Skin epidermis (tissue), 12 donors: ENCODE measurements at regions not wholly inside any gene's neighbourhood (a gene's known extent, or its start where the extent isn't known, plus 50 kb on each side); places are given as distances from the start of the nearest gene placed in this dataset.

Source experiments
- H3K27ac ChIP-seq, 21 experiments: fragments of 200-600 bp; sonication (generic) in 11 of 21; one replicate each; pipeline ENCODE4 v1.5.0; 2020; ENCODE audit warnings: mild to moderate bottlenecking in 3 of 21, inconsistent platforms in 2 of 21, moderate library complexity in 2 of 21
- H3K4me3 ChIP-seq, 7 experiments: fragments of 200-600 bp; sonication (generic) in 2 of 7; one replicate each; pipeline ENCODE4 v1.5.0; 2020; ENCODE audit warnings: inconsistent platforms in 2 of 7, mild to moderate bottlenecking in 2 of 7, moderate library complexity in 1 of 7

GRCh38 chr12:46507766-46508165, 135.2 kb upstream of the SLC38A2 start:
- H3K27ac ChIP-seq: no peak overlapping the region
- no peak overlapping the region for H3K4me3 ChIP-seq

- H3K4me3 ChIP-seq: no peak overlapping the region
- no peak overlapping the region for H3K27ac ChIP-seq
Observed at GRCh38 chr12:46506961-46507360, 134.4 kb upstream of the SLC38A2 start.

GRCh38 chr12:46506198-46506597, 133.6 kb upstream of the SLC38A2 start:
- H3K27ac ChIP-seq: no peak overlapping the region
- H3K4me3 ChIP-seq: no peak overlapping the region

GRCh38 chr12:46504494-46504893, 131.9 kb upstream of the SLC38A2 start:
- Histone ChIP-seq H3K27ac (no peak overlapping the region), H3K4me3 (no peak overlapping the region)

- no peak overlapping the region for H3K27ac ChIP-seq
- H3K4me3 ChIP-seq: no peak overlapping the region
Observed at GRCh38 chr12:46503637-46504175, 131.1 kb upstream of the SLC38A2 start.

GRCh38 chr12:46500673-46501072, 128.1 kb upstream of the SLC38A2 start:
- no peak overlapping the region for H3K4me3 ChIP-seq
- no peak overlapping the region for H3K27ac ChIP-seq

GRCh38 chr12:46499901-46500300, 127.3 kb upstream of the SLC38A2 start:
- Histone ChIP-seq H3K27ac (no peak overlapping the region), H3K4me3 (no peak overlapping the region)

- no peak overlapping the region for H3K27ac ChIP-seq
- no peak overlapping the region for H3K4me3 ChIP-seq
Observed at GRCh38 chr12:46499226-46499625, 126.7 kb upstream of the SLC38A2 start.

- Histone ChIP-seq H3K4me3 (no peak overlapping the region), H3K27ac (no peak overlapping the region)
Observed at GRCh38 chr12:46497739-46498138, 125.2 kb upstream of the SLC38A2 start.

- H3K4me3 ChIP-seq: no peak overlapping the region
- H3K27ac ChIP-seq: peak overlapping the region in 3 of 21 experiments; percentile 1 to 36 (median 8)
Observed at GRCh38 chr12:46494424-46494823, 121.9 kb upstream of the SLC38A2 start.

GRCh38 chr12:46493834-46494181, 121.2 kb upstream of the SLC38A2 start:
- Histone ChIP-seq H3K4me3 (no peak overlapping the region), H3K27ac (peak overlapping the region in 6 of 21 experiments; percentile 1 to 68 (median 25))

GRCh38 chr12:46493150-46493833, 120.7 kb upstream of the SLC38A2 start:
- H3K4me3 ChIP-seq: no peak overlapping the region
- H3K27ac ChIP-seq: peak overlapping the region in 6 of 21 experiments; percentile 15 to 68 (median 37)

GRCh38 chr12:46492471-46493085, 120.0 kb upstream of the SLC38A2 start:
- Histone ChIP-seq H3K4me3 (no peak overlapping the region), H3K27ac (peak overlapping the region in 9 of 21 experiments; percentile 2 to 51 (median 22))

GRCh38 chr12:46491548-46491947, 119.0 kb upstream of the SLC38A2 start:
- Histone ChIP-seq H3K4me3 (no peak overlapping the region), H3K27ac (no peak overlapping the region)

- peak overlapping the region in 5 of 21 experiments; percentile 1 to 68 (median 42) for H3K27ac ChIP-seq
- no peak overlapping the region for H3K4me3 ChIP-seq
Observed at GRCh38 chr12:46490635-46491034, 118.1 kb upstream of the SLC38A2 start.

- Histone ChIP-seq H3K4me3 (no peak overlapping the region), H3K27ac (peak overlapping the region in 8 of 21 experiments; percentile 1 to 68 (median 36))
Observed at GRCh38 chr12:46489951-46490388, 117.4 kb upstream of the SLC38A2 start.

GRCh38 chr12:46487567-46488131, 115.1 kb upstream of the SLC38A2 start:
- H3K27ac ChIP-seq: no peak overlapping the region

GRCh38 chr12:46486588-46486987, 114.0 kb upstream of the SLC38A2 start:
- Histone ChIP-seq H3K4me3 (no peak overlapping the region), H3K27ac (peak overlapping the region in 2 of 21 experiments; percentile 45 to 59)

More at GRCh38 chr12:46487567-46488131, 115.1 kb upstream of the SLC38A2 start:
- no peak overlapping the region for H3K4me3 ChIP-seq

GRCh38 chr12:46485853-46486252, 113.3 kb upstream of the SLC38A2 start:
- H3K27ac ChIP-seq: no peak overlapping the region
- H3K4me3 ChIP-seq: no peak overlapping the region

- no peak overlapping the region for H3K4me3 ChIP-seq
- H3K27ac ChIP-seq: peak overlapping the region in 1 of 21 experiments; percentile 29
Observed at GRCh38 chr12:46484396-46485061, 112.0 kb upstream of the SLC38A2 start.
